Muscle of leg (tissue), 3 donors: ENCODE measurements at regions not wholly inside any gene's neighbourhood (a gene's known extent, or its start where the extent isn't known, plus 50 kb on each side); places are given as distances from the start of the nearest gene placed in this dataset.
"Not testable (repeated sequence)": the region's sequence is repeated elsewhere in the genome, so short reads cannot be mapped to it uniquely, and the experiment has no call there.

ENCODE experiments used
- DNase-seq: peaks from one replicate; pipeline ENCODE4 v3.0.0; 2013
- H3K27ac ChIP-seq: one replicate; pipeline ENCODE4 v1.5.1; 2013; ENCODE audit warnings: mild to moderate bottlenecking, low read length, control low read depth
- H3K27me3 ChIP-seq: one replicate; pipeline ENCODE4 v1.6.1; 2013; ENCODE audit warnings: low read length; ENCODE audit not compliant: control insufficient read depth, insufficient read depth
- H3K36me3 ChIP-seq: one replicate; pipeline ENCODE4 v1.6.1; 2013; ENCODE audit warnings: low read length; ENCODE audit not compliant: control insufficient read depth, insufficient read depth
- H3K4me1 ChIP-seq: one replicate; pipeline ENCODE4 v1.6.1; 2013; ENCODE audit warnings: low read length; ENCODE audit not compliant: control insufficient read depth, insufficient read depth
- H3K4me3 ChIP-seq: one replicate; pipeline ENCODE4 v1.5.1; 2013; ENCODE audit warnings: low read length, control low read depth
- H3K9me3 ChIP-seq: replicated peaks from 2 replicates; pipeline ENCODE4 v1.6.1; 2013; ENCODE audit warnings: low read depth, low read length; ENCODE audit not compliant: control insufficient read depth
- WGBS: methylation state at CpG from one replicate; pipeline ENCODE4 v1.1.5; 2013; ENCODE audit warnings: missing lambda C conversion rate; ENCODE audit not compliant: insufficient coverage; 5-methylcytosine and 5-hydroxymethylcytosine counted together

GRCh38 chr14:105986894-105987284 is 460.5 kb downstream of the TMEM121 start:
- Histone ChIP-seq H3K27ac (no peak overlapping the region), H3K36me3 (no peaks in the 10 kb centered on the region), H3K9me3 (peaks cover 11% of the 10 kb centered on the region), H3K4me1 (no peaks in the 10 kb centered on the region), H3K27me3 (no peaks in the 10 kb centered on the region), H3K4me3 (no peak overlapping the region)
- WGBS: 54% methylated on average over 1 of the region's 2 CpGs
- no peak for DNase-seq

- DNase-seq: no peak
- WGBS: 34% methylated on average over 4 of the region's 4 CpGs
- H3K27ac ChIP-seq: no peak overlapping the region
Observed at GRCh38 chr14:105987563-105987962, 461.2 kb downstream of the TMEM121 start.

GRCh38 chr14:105989566-105990302 is 463.4 kb downstream of the TMEM121 start:
- Histone ChIP-seq H3K36me3 (no peaks in the 10 kb centered on the region), H3K9me3 (peaks cover 6% of the 10 kb centered on the region), H3K27me3 (no peaks in the 10 kb centered on the region), H3K27ac (no peak overlapping the region), H3K4me3 (no peak overlapping the region), H3K4me1 (no peaks in the 10 kb centered on the region)
- DNase-seq: no peak
- no CpG with 5 or more reads among the region's 2 CpGs for WGBS

More at GRCh38 chr14:105987563-105987962, 461.2 kb downstream of the TMEM121 start:
- H3K27me3 ChIP-seq: no peaks in the 10 kb centered on the region
- no peak overlapping the region for H3K4me3 ChIP-seq
- H3K36me3 ChIP-seq: no peaks in the 10 kb centered on the region
- H3K9me3 ChIP-seq: peaks cover 11% of the 10 kb centered on the region
- H3K4me1 ChIP-seq: no peaks in the 10 kb centered on the region

- H3K9me3 ChIP-seq, H3K4me3 ChIP-seq: not testable (repeated sequence)
- 17% methylated on average over 4 of the region's 5 CpGs for WGBS
Observed at GRCh38 chr14:105991677-105992076, 465.3 kb downstream of the TMEM121 start.

GRCh38 chr14:105993814-105994213 is 467.4 kb downstream of the TMEM121 start:
- no peak overlapping the region for H3K27ac ChIP-seq
- no peaks in the 10 kb centered on the region for H3K4me1 ChIP-seq
- no peaks in the 10 kb centered on the region for H3K9me3 ChIP-seq
- no peaks in the 10 kb centered on the region for H3K36me3 ChIP-seq
- no peak overlapping the region for H3K4me3 ChIP-seq
- no peak for DNase-seq
- no peaks in the 10 kb centered on the region for H3K27me3 ChIP-seq
- WGBS: 61% methylated on average over 5 of the region's 8 CpGs

More at GRCh38 chr14:105991677-105992076, 465.3 kb downstream of the TMEM121 start:
- H3K36me3 ChIP-seq, H3K27ac ChIP-seq, H3K27me3 ChIP-seq, DNase-seq, H3K4me1 ChIP-seq: not testable (repeated sequence)

DNA sequence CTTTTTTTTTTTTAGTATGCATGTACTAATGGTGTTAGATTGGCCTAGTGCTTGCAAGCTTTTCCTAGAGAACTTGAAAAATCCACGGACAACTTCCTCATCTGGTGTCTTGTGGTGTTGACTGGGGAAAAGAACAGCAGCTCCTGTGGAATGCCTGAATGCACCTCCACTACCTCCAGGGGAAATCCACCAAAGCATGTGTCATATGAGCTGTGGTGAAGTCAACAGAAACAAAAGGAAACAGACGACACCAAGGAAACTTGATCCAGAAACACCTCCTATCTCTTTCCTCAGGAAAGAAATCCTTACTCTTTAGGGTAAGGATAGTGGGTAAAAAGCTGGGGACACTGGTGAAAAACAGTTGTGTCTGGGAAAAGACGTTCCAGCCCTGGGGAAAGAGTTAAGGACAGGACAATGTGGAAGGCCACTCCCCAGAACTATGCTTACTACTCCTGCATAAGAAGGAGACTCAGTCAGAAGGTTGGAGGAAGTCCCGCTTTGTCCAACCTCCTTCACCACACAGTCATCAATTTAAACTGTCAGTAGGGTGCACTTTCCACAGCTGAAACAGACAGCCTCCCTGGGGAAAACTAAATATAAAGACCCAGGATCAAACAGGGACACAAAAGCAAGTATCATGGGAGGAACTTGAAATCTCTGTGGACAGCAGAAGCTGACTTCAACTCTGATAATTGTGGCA is 468.8 kb downstream of the TMEM121 start:
- H3K27ac ChIP-seq, DNase-seq, H3K4me1 ChIP-seq, H3K27me3 ChIP-seq, H3K36me3 ChIP-seq, H3K4me3 ChIP-seq, H3K9me3 ChIP-seq: not testable (repeated sequence)
- WGBS: no CpG with 5 or more reads among the region's 4 CpGs

DNA sequence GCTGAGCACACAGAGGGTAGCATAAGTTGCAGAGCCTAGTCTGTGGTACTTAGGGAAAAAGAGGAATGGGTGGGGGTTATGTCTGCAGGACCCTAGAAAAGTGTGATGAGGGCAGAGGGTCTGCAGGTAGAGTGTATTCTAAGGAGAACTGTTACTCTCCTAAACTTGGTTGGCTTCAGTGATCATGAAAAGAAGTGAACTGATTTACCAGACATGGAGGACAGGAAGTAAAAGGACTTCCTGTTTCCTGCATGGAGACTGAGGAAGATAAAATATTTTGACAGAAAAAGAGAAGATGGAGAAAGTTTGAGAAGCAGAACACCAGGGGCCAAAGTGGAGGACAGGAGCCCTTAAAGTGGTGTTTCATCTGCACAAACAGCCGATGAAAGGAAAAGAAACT is 472.2 kb downstream of the TMEM121 start:
- not testable (repeated sequence) for H3K27me3 ChIP-seq, H3K4me1 ChIP-seq, H3K4me3 ChIP-seq, DNase-seq, H3K27ac ChIP-seq, H3K36me3 ChIP-seq
- peaks cover 14% of the 10 kb centered on the region for H3K9me3 ChIP-seq
- no CpG with 5 or more reads among the region's 1 CpG for WGBS

DNA sequence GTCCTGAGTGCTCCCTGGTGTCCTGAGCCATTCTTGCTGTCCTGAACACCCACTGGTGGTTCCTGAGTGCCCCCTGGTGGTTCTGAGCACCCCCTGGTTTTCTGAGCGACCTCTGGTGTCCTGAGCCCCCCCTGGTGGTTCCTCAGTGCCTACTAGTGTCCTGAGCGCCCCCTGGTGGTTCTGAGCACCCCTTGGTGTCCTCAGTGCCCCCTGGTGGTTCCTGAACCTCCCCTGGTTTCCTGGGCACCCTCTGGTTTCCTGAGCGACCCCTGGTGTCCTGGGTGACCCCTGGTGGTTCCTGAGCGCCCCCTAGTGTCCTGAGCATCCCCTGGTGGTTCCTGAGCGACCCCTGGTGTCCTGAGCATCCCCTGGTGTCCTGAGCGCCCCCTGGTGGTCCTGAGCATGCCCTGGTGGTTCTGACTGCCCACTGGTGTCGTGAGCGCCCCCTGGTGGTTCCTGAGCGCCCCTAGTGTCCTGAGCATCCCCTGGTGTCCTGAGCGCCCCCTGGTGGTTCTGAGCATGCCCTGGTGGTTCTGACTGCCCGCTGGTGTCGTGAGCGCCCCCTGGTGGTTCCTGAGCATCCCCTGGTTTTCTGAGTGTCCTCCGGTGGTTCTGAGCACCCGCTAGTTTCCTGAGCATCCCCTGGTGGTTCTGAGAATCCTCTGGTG is 473.1 kb downstream of the TMEM121 start:
- WGBS: 60% methylated on average over 15 of the region's 15 CpGs
- DNase-seq: peak; percentile 3
- Histone ChIP-seq H3K27ac (no peak overlapping the region), H3K36me3 (no peaks in the 10 kb centered on the region), H3K4me1 (no peaks in the 10 kb centered on the region), H3K4me3 (no peak overlapping the region), H3K27me3 (no peaks in the 10 kb centered on the region), H3K9me3 (peaks cover 14% of the 10 kb centered on the region)

DNA sequence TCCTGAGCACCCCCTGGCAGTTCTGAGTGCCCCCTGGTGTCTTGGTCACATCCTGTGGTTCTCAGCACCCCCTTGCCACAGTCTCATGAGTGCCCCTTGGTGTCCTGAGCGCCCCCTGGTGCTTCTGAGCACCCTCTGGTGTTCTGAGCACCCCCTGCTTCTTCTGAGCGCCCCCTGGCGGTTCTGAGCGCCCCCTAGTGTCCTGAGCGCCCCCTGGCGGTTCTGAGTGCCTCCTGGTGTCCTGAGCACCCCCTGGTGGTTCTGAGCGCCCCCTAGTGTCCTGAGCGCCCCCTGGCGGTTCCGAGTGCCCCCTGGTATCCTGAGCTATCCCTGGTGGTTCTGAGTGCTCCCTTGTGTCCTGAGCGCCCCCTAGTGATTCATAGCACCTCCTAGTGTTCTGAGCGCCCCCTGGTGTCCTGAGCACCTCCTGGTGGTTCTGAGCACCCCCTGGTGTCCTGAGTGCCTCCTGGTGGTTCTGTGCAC is 473.7 kb downstream of the TMEM121 start:
- H3K4me3 ChIP-seq, H3K27me3 ChIP-seq, H3K27ac ChIP-seq, DNase-seq, H3K36me3 ChIP-seq, H3K4me1 ChIP-seq: not testable (repeated sequence)
- whole genome bisulfite sequencing: 68% methylated on average over 6 of the region's 12 CpGs
- peaks cover 14% of the 10 kb centered on the region for H3K9me3 ChIP-seq

- H3K27ac ChIP-seq, H3K4me1 ChIP-seq, DNase-seq, H3K4me3 ChIP-seq, H3K36me3 ChIP-seq, H3K27me3 ChIP-seq: not testable (repeated sequence)
- WGBS: no CpG with 5 or more reads among the region's 3 CpGs
- peaks cover 14% of the 10 kb centered on the region for H3K9me3 ChIP-seq
Observed at GRCh38 chr14:106001277-106001676, 474.9 kb downstream of the TMEM121 start.
